Cerebellar cortex (tissue), 1 donor: ENCODE measurements at regions not wholly inside any gene's neighbourhood (a gene's known extent, or its start where the extent isn't known, plus 50 kb on each side); places are given as distances from the start of the nearest gene placed in this dataset.

ENCODE experiments used
- DNase-seq: peaks from one replicate; pipeline ENCODE4 v3.0.0-alpha.2; 2015; ENCODE audit warnings: low spot score

DNA sequence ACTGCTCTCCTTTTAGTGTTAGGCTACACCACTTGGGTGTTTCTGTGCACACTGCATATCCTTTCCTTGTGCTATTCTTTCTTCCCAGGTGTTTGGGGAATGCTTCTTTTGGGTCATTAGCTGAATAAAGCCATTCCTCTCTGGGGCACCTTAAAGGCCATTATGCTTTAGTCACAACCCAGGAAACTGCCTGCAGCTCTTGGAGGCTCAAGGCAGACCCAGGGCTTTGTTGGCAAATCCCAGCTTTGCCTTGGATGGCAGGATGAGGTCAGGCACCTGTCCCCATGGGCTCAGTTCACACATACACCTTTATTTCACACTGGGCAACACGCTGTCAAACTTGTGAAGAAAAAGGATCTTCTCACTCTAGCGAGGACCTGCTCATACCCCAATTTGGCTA is 460.6 kb downstream of the CCSER2 start:
- no peak for DNase-seq

DNA sequence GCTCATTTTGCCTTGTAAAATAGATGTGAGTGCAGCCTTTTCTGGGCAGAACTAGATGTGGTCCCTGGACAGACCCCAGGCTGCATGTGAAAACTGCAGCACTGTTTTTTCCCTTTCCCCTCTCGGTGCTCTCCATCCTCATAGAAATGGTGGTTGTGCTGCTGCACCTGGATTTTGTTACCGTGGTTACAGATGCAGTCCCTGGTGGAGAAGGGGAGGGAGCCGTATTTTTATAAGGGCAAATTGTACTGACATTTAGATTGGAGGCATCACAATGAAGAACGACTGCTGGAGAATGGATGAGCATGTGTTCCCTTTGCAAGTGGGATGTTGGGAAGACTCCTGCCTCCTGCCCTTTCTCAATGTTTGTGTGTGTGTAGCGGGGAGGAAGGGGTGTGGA is 469.9 kb downstream of the CCSER2 start:
- DNase-seq = no peak

DNA sequence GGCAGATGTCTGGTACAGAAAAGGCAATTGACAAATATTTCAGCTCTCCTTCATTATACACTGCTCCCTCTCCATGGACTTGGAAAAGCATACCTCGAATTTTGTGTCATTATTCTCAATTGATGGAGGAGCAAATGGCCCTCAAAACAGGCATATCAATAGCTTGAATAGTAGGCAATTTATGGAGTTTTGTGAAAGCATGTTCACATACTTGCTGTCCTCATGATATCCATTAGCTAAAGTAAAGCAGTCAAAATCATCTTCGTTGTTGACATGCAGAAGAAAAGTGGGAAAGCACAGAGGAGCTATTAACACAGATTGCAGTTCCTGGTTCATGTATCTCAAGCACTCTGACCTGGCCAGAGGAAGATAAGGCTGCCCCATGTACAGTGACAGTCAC is 472.8 kb downstream of the CCSER2 start:
- DNase-seq = no peak

DNA sequence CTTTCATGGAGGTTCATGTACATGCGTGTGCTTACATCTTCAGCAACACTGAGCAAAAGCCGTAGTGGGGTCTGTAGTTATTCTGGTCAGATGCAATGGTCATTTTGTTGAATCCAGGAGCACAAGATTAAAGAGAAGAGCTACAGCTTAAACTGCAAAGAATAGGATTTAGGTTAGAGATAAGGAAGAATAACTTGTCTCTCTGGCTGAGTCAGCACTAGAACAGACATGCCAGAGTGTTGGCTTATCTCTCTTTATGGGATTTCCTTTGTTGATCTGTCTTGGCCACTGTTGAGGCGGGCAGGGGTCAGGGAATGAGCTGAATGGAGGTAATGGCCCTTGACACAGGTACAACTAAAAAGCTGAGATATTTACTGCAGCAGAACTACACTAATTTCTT is 473.5 kb downstream of the CCSER2 start:
- no peak for DNase-seq

DNA sequence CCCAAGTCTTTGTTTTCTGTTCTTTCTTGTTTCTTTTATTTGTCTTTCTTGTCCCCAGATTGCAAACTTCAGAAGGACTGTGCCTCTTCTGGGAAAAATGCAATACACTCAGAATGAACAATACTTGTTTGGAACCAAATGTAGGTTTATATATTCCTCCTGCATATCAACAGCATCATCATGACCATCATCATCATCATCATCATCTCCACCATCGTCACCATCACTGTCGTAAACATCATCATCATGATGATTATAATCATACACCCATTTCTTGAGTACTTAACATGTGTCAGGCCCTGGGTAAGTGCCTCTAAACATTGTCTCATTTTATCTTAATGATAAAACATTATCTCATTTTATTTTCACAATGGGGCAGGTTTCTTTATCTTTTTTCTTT is 476.8 kb downstream of the CCSER2 start:
- DNase-seq = no peak

DNA sequence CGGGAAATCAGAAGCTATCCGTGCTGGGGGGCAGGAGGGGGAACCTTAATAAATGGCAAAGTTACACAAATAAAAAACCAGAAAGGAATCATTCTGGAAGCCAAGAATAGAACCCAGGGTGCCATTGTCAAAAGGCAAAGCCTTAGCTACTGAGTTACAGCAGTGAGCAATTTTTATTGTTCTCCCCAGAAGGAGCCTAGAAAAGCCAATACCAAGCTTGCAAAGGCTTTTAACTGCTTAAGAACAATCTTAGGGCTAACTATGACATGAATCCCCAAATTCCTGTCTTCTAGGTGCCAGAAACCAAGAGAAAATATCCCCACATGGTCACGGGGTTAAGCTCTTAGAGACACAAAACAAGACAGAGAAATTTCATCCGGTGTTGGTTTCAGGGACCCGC is 482.7 kb downstream of the CCSER2 start:
- no peak for DNase-seq

DNA sequence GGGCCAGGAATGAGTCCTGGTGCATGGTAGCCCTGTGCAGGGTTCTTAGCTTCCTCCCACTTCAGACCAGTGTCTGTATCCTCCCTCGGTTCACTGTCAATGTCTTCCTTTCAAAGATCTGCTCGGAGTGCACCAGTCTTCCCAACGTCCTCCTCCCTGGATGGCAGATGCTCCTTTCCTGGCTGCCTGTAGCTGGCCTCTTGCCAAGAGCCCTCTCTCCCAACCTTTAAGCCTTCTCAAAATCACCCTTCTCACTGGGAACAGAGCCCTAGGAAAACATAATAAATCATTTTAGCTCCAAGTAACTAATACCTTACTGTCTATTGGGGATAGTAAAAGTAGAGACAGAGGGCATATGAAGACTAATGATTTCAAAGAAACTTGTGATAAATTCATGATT is 490.6 kb downstream of the CCSER2 start:
- peak; percentile 31 for DNase-seq

DNA sequence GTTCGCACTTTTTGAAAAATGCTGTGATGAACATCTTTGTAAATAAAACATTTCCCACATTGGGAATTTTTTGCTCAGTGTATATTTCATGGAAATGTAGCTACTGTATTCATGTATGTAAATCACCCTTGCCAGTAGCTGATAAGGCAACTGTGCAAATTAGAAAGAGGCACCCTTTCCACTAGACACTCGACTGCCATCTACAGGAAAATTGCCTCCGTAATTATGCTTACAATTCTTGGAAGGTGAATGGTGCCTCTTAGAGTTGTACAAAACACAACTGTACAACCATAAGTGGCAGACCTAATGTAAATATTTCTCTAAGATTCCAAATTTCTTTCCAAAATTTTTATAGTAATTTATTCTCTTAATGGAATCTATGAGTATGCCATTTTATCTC is 491.7 kb downstream of the CCSER2 start:
- DNase-seq = peak; percentile 61

DNA sequence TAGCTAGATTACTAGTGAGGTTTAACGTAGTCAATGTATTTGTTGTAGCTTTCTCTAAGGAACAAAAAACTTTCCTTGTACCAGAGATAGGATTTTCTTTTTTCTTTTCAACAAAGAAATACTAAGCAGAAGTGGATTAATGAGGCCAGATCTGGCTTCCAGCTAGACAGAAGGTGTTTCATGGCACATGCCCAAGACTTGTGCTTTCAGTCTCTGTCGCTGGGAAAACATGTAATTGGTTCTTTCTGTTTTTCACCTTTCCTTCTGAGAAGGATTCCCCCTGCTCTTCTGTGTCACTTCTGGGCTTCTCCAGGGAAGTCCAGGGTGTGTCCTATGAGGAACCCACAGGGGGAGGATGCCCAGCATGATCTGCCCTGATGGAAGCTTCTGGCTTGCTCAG is 492.2 kb downstream of the CCSER2 start:
- peak; percentile 89 for DNase-seq

DNA sequence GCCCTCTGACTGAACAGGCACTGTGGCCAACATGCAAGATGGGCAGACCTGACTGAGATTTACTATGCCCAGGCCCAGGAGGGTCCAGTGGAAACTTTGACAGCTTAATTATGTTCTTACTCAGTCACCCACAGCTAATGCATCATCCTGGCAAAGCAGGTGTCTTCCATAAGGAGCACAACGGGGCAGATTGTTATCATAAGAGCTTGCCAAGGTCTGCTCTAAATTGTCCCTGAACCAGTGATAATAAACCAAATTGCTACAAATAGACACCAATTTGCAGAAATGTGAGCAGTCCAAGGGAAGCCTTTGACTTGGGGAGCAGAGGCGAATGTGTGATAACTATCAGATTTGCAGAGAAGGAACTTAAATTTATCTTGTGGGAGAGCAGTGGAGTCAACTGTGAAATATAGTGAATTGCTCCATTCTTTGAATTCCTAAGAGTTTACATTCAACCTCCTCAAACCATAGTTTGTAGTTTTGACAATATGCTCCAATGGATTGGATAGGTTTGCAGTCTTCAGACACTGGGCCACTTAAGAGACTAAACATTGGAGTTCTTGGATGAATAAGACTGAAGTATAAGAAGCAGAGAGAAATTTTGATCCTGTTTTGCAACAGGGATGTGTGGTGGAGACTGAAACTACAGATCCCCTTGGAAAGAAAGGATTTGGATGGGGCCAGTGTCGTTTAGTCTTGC is 494.7 kb downstream of the CCSER2 start:
- DNase-seq = peak; percentile 93

DNA sequence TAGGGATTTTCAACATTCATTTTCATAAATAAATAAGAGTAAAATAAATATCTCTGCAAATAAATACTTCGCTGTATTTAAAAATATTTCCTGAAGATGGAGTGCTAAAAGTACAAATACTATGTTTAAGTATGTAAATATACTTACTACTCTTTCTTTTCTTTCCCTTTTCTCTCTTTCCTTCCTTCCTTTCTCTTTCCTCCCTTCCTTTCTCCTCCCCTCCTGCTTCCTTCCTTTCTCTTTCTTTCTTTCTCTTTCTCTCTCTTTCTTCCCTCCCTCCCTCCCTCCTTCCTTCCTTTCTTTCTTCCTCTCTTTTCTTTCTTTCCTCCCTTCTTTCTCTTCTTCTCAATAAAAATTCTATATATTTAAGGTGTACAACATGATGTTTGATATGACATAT is 496.1 kb downstream of the CCSER2 start:
- no peak for DNase-seq

DNA sequence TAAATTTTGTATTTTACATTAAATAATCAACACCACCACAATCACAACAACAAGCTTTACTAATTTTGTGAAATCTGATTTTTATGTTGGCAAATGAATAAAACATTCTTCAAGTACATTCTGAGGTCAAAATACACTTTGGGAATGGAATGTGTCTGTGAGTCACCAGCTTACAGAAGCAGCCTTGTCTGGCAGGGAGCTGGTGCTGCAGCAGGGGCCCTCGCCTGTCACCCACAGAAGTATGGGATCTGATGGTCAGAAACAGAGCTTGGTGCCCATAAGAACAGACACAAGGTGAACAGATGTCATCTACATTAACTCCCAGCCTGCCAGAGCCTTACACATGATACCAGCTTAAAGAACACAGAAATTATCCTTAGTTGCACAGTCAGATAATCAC is 496.9 kb downstream of the CCSER2 start:
- DNase-seq = no peak

DNA sequence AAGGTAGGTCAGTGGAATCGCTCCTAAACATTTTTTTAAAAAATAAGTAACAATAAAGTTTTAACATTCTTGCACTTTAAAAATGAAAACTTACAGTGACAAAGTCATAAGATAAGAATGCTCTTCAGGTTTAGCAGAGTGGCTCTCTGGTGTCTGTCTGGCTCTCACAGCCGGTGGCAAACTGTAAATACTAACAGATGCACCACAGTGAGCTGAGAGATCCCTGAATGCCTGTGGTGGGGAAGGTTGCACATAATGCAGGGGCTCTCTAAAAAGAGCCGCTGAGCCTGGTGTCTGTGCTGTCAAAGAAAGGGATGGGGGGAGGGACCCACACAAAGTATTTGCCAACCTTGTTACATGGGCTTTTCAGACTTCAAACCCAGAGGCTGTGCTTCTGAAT is 498.3 kb downstream of the CCSER2 start:
- DNase-seq = no peak

DNA sequence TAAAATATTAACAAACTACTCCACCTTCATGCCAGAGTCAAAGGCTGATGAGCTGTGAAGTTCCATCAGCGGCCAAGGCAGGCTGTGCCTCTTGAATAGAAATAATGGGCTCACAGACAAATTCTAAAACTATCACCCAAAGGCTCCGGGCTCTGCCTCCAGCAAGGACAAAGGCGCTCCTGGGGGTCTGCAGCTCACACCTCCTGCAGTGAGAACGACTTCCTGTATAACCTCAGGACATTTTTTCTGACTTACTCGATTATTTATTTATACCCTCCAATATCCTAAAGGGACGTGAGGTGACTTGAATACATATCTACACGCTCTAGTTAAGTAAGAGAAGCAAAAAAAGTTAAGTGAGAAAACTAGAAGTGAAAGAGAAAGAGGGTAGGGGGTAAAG is 500.7 kb downstream of the CCSER2 start:
- no peak for DNase-seq

DNA sequence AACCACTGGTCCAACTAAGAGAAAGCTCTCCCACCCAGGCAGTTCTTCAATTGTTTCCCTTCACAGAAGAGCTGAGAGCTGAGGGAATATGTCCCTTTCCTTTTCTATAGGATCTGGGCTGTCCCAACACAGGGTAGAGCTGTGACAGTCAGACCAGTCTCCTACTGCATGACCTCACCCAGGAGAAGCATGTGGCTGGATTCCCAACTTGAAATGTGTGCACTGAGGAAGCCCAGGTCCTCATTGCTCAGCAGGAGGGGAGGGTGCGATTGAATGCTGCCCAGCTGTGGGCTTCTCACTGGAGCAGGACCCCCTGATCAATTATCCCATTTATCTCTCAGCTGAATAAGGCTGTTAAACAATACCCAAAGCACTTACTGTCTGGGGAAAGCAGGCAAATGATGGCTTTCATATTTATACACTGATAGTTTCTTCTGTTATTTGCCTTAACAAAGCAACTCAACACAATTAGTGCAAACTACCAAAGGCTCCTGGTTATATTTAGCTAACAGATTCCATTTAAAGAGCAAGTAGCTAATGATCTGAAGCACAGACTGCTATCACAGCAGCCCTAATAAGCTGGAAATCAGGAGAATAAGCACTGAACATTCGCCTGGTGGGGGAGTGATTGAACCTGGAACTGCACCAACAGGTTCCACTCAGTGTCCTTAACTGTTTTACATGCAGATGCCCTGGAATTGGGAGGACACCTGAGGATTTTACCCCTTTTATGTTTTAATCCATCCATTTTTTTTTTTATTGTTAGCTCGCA is 508.8 kb downstream of the CCSER2 start:
- no peak for DNase-seq

DNA sequence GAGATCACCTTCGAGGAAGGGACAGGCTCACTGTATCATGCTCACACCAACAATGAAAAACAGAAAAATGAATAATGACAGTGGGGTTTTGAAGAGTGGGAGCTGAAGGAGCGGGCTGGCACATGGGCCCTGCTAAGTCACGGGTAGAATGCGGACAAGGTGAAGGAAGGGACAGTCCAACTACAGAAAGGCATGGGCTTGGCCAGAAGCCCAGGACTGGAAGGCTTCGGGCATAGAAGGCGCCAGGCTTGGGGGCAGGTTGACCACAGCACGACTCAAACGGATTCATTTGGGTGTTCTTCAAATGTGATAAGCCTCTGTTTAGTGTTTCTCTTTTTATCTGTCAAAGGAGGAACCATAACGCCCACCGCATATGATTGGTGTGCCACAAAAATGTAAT is 509.5 kb downstream of the CCSER2 start:
- DNase-seq = peak; percentile 32

DNA sequence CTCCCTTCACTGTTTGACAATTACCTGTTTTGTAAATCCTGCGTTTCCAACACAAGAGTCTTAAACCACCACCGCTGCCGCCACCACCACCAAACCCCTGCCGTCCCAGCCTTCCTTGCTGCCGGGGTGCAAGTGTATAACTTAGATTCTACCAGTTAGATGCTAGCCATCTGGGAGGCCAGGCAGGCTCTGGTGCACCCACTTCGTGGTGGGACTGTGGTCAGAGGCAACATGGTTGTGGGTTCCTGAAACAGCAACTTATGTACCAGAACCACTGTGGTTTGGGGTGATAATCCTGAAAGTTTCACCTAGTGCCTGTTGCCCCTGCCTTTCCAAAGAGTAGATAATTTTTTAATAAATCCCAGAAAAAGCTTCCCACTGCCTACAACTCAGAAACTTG is 510.5 kb downstream of the CCSER2 start:
- DNase-seq = no peak

DNA sequence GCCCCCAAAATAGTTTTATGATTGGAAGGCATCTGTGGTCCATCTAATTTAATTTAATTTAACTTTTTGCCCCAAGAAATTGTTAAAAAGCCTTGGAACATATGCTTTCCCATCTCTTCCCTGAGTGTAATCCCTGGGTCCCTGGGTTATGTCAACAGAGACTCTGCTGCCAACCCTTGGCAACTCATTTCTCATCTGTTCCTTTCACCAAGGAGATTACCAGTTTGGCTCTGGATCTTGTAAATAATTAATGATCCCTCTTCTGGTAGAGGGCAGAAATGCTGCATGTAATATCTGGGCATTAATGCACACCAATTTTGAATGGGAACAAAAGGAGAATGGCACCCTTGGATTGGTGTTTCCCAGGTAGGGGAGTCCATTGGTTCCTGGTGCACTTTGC is 514.2 kb downstream of the CCSER2 start:
- no peak for DNase-seq

DNA sequence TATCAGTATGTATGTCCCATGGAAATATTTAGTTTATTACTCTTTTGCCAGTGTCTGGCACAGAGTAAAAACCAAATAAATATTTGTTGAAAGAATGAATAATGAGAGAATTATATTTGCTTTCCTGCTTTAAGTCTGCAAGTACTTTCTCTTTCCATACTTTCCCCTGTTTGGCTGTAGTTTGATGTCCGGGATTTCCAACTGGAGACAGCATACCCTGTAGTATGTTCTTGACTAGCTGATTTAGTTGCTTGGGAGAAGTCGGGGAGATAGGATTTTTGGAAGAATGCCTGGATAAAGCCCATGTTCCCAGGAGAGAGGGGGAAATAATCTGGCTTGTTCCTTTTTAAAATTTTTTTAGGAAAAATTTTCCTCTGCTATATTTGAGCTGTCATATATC is 516.1 kb downstream of the CCSER2 start:
- DNase-seq = no peak

DNA sequence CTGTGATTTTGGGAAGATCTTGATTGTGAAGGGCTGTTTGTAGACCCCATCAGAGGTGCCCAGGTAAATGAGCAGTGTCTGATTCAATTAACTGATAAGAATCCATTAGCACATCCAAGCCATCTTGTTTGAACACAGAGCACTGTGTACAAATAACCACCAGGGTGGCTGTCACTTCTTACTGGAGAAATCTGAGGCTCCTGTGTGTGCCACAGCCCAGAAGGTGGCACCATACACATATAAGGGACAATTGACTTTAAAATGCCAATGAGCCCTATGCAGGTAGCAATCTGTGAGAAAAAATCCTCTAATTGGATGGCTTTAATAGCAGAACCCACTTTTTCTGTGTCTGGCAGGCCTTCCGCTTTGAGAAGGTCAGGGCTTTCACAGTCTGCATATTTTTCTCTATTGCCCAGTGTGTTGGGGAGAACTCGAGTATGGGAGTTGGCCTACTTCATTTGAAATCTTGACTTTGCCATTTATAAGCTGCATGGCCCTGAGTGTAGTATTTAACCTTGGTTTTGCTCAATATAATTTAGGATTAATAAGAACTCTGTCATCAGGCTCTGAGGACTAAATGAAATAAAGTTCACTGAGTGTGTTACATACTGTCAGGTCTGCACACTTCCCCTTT is 517.4 kb downstream of the CCSER2 start:
- DNase-seq = peak; percentile 20

DNA sequence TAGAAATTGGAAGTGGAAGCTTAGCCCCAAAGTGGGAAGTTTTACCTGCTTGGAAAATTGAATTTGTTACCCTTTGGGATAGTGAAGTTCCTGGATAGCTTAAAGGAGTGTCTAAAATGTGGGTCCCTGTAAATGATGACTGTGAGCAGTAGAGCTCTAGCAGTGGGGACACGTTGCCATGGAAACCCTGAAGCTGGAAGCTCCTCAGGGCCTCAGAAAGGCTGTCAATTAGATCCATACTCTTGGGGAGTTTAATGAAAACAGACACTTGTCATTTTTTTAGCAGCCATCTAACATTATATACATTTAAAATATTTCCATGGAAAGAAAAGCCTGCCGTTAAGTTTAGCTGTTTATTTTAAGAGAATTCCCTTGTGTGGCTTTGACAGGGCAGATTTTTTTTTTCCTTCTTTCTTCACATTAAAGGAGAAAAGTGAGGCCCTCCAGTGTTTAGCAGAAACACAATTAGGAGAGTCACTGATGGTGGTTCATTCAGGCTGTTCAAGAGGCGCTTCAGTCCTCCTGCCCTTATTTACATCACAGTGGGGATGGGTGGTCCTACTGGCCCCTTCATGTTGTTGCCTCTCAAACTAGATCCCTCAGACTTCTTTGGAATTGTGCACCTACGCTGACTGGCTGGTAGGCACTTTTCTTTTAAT is 518.4 kb downstream of the CCSER2 start:
- DNase-seq = no peak

DNA sequence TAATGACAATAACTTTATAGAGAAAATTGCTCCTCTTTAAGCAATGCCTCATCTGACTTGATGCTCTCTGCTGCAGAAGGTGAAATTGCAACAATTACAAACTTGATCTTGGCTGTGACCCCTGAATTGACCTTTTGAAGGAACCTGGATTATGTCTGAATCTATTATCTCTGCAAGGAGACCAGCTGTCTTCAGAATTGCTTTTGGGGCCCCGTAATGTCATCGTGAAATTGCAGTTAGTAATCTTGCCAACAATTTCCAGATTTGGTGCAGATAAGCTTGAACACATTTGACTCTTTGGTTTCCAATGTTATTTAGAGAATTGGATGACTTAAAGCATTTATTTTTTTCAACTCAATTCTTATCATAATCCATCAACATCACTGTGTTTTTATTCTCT is 520.6 kb downstream of the CCSER2 start:
- DNase-seq = no peak

DNA sequence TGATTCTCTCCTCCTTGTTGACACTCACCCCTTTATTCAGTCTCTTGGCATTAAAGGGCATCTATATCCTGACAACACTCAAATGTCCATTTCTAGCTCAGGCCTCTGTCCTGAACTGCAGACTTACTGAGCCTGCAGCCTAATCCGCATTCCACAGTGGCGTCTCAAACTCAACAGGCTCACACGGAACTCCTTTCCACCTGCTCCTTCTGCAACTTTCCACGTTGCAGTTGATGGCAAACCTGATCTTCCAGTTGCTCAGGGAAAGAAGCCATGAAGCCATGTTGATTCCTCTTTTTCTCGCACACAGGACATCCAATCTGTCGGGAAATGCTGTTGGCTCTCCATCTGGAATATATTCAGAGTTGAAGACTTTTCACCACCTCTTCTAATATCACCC is 522.4 kb downstream of the CCSER2 start:
- DNase-seq = no peak
